MM.1S (cell line): ENCODE measurements at regions not wholly inside any gene's neighbourhood (a gene's known extent, or its start where the extent isn't known, plus 50 kb on each side); places are given as distances from the start of the nearest gene placed in this dataset.

Source experiments
- DNase-seq: peaks from one replicate; pipeline ENCODE4 v3.0.0-alpha.2; 2015
- H2AFZ ChIP-seq: fragments of 300-600 bp; sonication (generic); 2 replicates; pipeline ENCODE4 v1.6.0; 2016; ENCODE audit warnings: antibody characterized with exemption, low read length
- H3F3A ChIP-seq: fragments of 300-600 bp; sonication (generic); 2 replicates; pipeline ENCODE4 v1.6.1; 2016; ENCODE audit warnings: mild to moderate bottlenecking, antibody characterized with exemption, low read length, moderate library complexity, mixed read lengths; ENCODE audit not compliant: insufficient read depth
- H3K27ac ChIP-seq: fragments of 300-600 bp; sonication (generic); 2 replicates; pipeline ENCODE4 v1.5.1; 2016; ENCODE audit warnings: mild to moderate bottlenecking, low read length
- H3K27me3 ChIP-seq: fragments of 300-600 bp; sonication (generic); replicated peaks from 2 replicates; pipeline ENCODE4 v1.6.0; 2016; ENCODE audit warnings: low read length; ENCODE audit not compliant: insufficient read depth
- H3K36me3 ChIP-seq: fragments of 300-600 bp; sonication (generic); replicated peaks from 2 replicates; pipeline ENCODE4 v1.6.1; 2016; ENCODE audit warnings: mild to moderate bottlenecking, low read length, mixed read lengths; ENCODE audit not compliant: insufficient read depth
- H3K4me1 ChIP-seq: fragments of 300-600 bp; sonication (generic); 2 replicates; pipeline ENCODE4 v1.6.1; 2016; ENCODE audit warnings: low read length, mixed read lengths
- H3K4me2 ChIP-seq: fragments of 300-600 bp; sonication (generic); 2 replicates; pipeline ENCODE4 v1.6.0; 2016; ENCODE audit warnings: low read depth, low read length
- H3K4me3 ChIP-seq: fragments of 300-600 bp; sonication (generic); 2 replicates; pipeline ENCODE4 v1.5.1; 2016; ENCODE audit warnings: low read length, mixed read lengths
- H3K79me2 ChIP-seq: fragments of 300-600 bp; sonication (generic); 2 replicates; pipeline ENCODE4 v1.6.1; 2016; ENCODE audit warnings: mixed run types, low read length, mixed read lengths
- H3K9ac ChIP-seq: fragments of 300-600 bp; sonication (generic); 2 replicates; pipeline ENCODE4 v1.6.1; 2016; ENCODE audit warnings: low read length, mixed read lengths
- H3K9me2 ChIP-seq: fragments of 300-600 bp; sonication (generic); replicated peaks from 2 replicates; pipeline ENCODE4 v1.6.1; 2016; ENCODE audit warnings: mild to moderate bottlenecking, low read length, mixed read lengths; ENCODE audit not compliant: insufficient read depth
- H3K9me3 ChIP-seq: fragments of 300-600 bp; sonication (generic); replicated peaks from 2 replicates; pipeline ENCODE4 v1.6.1; 2016; ENCODE audit warnings: mild to moderate bottlenecking, low read length, mixed read lengths; ENCODE audit not compliant: insufficient read depth
- H4K20me1 ChIP-seq: fragments of 300-600 bp; sonication (generic); 2 replicates; pipeline ENCODE4 v1.6.1; 2016; ENCODE audit warnings: mild to moderate bottlenecking, low read length, moderate library complexity, mixed read lengths; ENCODE audit not compliant: insufficient read depth
- CTCF ChIP-seq: fragments of 300-600 bp; sonication (generic); IDR thresholded peaks from 2 replicates; pipeline ENCODE4 v1.5.1; 2016; ENCODE audit warnings: antibody characterized with exemption, low read length, mixed read lengths
- EZH2 ChIP-seq: fragments of 300-600 bp; sonication (generic); optimal IDR thresholded peaks from 2 replicates; pipeline ENCODE3; 2017; ENCODE audit warnings: low read depth, mild to moderate bottlenecking, antibody characterized with exemption, low read length, mixed read lengths
- EZH2phosphoT487 ChIP-seq: fragments of 300-600 bp; sonication (generic); IDR thresholded peaks from 2 replicates; pipeline ENCODE4 v1.6.1; 2018; ENCODE audit warnings: antibody characterized with exemption, low read length

GRCh38 chr11:15870911-15871310 is 485.4 kb downstream of the SOX6 start:
- Histone ChIP-seq H3K79me2 (no peaks in the 10 kb centered on the region), H3K4me3 (no peak overlapping the region), H3K27me3 (no peaks in the 10 kb centered on the region), H4K20me1 (no peaks in the 10 kb centered on the region), H3F3A (no peaks in the 10 kb centered on the region), H3K9ac (no peak overlapping the region), H3K4me2 (no peak overlapping the region), H3K9me2 (no peaks in the 10 kb centered on the region), H3K36me3 (no peaks in the 10 kb centered on the region), H2AFZ (no peak overlapping the region), H3K27ac (no peak overlapping the region), H3K4me1 (no peaks in the 10 kb centered on the region), H3K9me3 (no peaks in the 10 kb centered on the region)
- no peak for DNase-seq
- no peak for TF ChIP-seq EZH2
- TF ChIP-seq EZH2phosphoT487 = no peak
- no peak for TF ChIP-seq CTCF

GRCh38 chr11:15871904-15872626 is 484.3 kb downstream of the SOX6 start:
- H3F3A ChIP-seq = no peaks in the 10 kb centered on the region
- TF ChIP-seq EZH2 (no peak), CTCF (no peak), EZH2phosphoT487 (no peak)
- no peaks in the 10 kb centered on the region for H3K36me3 ChIP-seq
- H2AFZ ChIP-seq = no peak overlapping the region
- no peak overlapping the region for H3K9ac ChIP-seq
- no peak overlapping the region for H3K4me3 ChIP-seq
- no peaks in the 10 kb centered on the region for H3K9me2 ChIP-seq
- no peaks in the 10 kb centered on the region for H3K79me2 ChIP-seq
- H3K27me3 ChIP-seq = no peaks in the 10 kb centered on the region
- H3K4me2 ChIP-seq = no peak overlapping the region
- no peaks in the 10 kb centered on the region for H4K20me1 ChIP-seq
- H3K27ac ChIP-seq = no peak overlapping the region
- DNase-seq = no peak
- no peaks in the 10 kb centered on the region for H3K4me1 ChIP-seq
- no peaks in the 10 kb centered on the region for H3K9me3 ChIP-seq

GRCh38 chr11:15873501-15873900 is 482.8 kb downstream of the SOX6 start:
- H3F3A ChIP-seq = no peaks in the 10 kb centered on the region
- H3K4me3 ChIP-seq = no peak overlapping the region
- H3K4me2 ChIP-seq = no peak overlapping the region
- no peaks in the 10 kb centered on the region for H3K36me3 ChIP-seq
- H2AFZ ChIP-seq = no peak overlapping the region
- no peak for DNase-seq
- TF ChIP-seq EZH2phosphoT487 (no peak), CTCF (no peak)
- no peaks in the 10 kb centered on the region for H3K9me2 ChIP-seq
- no peaks in the 10 kb centered on the region for H3K9me3 ChIP-seq
- H3K4me1 ChIP-seq = no peaks in the 10 kb centered on the region
- no peaks in the 10 kb centered on the region for H3K27me3 ChIP-seq
- H3K79me2 ChIP-seq = no peaks in the 10 kb centered on the region
- H4K20me1 ChIP-seq = no peaks in the 10 kb centered on the region
- H3K27ac ChIP-seq = no peak overlapping the region
- H3K9ac ChIP-seq = no peak overlapping the region
